HG03135 (cell line): ENCODE measurements at regions not wholly inside any gene's neighbourhood (a gene's known extent, or its start where the extent isn't known, plus 50 kb on each side); places are given as distances from the start of the nearest gene placed in this dataset.

Source experiments
- ATAC-seq: cut with Tn5 transposase; IDR thresholded peaks from one replicate; pipeline ENCODE4 v1.9.1; 2021; ENCODE audit warnings: mild to moderate bottlenecking, moderate library complexity; ENCODE audit not compliant: unreplicated experiment

DNA sequence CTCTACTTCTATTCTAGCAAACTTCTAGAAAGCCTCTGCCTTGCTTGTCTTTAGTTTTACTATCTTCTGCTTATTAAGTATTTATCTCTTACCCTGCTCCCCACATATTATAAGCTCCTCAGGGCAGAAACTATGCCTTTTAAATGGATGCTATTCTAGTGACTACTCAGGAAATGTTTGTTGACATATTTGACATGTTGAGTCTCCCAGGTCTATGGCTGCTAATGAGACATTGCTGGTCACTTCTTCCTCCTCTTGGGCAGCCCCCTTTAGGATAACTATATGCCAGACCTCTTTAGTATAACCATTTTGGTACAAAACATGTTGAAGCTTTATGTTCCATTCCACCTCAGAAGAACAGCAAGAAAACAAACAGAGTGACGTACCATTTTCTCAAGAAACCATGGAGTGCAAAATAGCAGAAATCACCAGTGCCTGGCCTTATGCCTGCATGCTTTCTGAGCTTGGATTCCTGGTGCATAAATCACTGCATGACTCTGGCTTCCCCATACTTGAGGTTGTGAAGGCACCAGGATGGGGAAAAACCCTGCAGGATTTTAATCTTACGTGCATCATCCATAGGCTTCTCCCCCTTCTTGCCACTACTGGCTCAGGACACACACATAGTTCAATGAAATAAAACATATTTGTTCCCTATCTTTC lies 202.6 kb downstream of the TMX1 start:
- no peak for ATAC-seq

- no peak for ATAC-seq
Observed at GRCh38 chr14:51443195-51444018, 203.4 kb downstream of the TMX1 start.

DNA sequence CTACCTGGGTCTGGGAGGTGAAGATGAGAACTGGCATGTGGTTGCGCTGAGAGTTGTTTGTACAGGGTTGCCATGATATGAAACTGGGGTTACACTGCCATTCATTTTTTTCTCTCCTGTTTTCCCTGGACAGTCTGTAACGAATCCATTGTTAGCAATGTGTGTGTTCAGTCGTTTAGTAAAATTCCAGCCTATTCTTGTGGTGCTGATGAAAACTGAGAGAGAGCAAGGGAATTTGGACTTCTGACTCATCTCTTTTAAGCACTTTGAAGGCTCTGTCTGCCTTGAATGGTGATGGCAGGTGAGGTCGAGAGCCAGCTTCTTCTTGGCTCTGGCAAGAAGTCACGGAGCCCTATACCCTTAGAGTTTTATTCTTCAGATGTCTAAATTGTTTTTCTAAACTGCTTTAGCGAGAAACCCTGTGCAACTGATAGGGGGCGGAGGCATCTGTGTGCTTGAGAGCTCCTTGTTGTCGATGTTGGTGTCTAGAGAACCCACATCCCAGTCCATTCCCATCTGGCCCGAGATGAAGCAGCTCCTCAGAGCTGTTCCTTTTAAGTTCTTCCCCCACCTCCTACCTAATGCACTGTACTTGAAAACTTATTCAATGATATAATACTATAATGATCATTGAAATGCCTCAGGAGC lies 204.4 kb downstream of the TMX1 start:
- ATAC-seq, result no peak

DNA sequence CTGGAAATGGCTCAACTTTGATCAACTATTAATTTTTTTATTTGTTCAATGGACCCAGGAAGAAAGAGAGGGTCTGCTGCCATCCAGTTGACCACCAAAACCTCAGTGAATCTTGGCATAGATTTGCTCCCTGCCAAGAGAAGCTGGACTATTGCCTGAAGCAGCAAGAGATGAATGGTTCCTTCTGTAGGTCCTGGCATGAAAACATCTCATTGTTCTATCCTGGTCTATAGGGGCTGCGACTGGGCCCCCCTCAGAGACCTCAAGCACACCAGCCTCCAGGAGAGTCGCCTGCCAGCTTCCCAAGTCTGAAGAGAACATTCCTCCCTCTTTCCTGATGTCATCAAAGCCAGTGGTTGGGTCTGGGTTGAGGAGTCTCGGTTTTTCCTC lies 204.9 kb downstream of the TMX1 start:
- no peak for ATAC-seq

DNA sequence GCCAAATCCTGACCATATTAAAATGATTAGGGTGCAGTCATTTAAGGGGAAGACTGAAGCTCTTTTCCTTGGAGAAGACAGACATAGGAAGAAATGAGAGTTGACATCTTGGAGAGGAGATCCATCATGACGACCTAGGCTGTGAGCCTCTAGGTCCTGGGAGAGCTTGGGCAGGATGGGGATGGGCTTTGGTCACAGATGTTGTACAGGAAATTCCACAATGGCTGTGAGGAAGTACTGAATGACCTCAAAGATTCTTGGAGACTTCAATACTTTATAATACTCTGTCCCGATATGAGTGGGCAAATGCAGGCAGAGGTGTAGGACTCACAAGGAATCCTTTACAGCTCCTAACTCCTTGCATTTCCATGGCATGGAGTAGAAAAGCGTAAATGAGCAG lies 204.9 kb upstream of the FRMD6 start:
- ATAC-seq, result no peak

DNA sequence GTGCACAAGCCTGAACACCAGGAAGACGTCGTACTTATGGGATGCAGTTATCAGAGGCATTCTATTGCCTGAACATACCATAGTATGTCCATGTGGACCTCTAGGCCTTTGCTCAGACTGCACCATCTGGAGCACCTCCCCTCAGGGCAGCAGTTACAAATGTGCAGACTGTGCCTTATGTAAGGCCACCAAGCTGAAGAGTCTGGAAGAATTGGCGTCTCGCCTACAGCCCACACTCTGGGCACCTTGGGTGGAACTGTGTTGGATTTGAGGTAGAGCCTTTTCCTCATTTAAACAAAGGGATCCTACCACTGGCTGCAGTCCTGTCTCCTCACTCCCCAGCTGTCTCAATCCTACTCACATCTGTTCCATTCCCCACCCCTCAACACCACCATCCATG lies 204.3 kb upstream of the FRMD6 start:
- ATAC-seq, result no peak

DNA sequence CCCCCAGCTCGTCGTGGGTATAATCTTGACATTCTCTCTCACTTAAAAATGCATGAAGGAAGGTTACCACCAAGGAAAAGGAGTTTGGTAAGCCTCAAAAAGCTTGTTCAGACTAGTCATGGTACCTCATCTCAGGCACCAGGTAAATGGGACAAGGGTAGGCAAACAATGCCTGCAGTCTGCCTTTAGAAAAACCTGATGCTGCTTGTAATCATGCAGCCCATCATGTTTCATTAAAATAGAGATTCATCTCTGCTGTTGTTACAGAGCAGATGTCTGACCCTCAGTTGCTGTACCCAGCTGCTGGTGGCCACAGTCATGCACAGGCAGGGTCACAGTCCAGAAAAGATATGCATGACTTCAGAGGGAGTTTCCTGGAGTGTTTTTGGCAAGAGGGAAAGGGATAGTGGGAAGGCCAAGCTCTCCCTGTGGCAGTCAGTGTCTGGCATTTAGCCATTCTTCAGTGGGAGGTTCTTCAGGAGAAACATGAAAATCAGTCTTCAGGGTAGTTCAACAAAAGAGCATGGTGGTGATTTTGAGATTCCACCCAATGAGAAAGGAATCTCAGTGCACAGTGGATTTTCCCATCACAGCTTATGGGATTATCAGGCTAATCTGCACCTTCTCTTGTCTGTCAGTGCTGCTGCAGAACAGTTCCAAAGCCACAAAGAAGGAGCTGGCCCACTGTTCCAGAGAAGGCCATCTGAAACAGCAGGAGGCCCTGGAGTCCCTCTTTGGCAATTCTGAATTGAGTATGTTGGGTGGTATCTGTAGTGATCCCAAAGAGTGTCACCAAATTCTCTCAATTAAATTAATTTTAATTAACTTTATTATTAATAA lies 202.7 kb upstream of the FRMD6 start:
- ATAC-seq, result no peak

GRCh38 chr14:51449681-51450080 lies 202.0 kb upstream of the FRMD6 start:
- no peak for ATAC-seq

DNA sequence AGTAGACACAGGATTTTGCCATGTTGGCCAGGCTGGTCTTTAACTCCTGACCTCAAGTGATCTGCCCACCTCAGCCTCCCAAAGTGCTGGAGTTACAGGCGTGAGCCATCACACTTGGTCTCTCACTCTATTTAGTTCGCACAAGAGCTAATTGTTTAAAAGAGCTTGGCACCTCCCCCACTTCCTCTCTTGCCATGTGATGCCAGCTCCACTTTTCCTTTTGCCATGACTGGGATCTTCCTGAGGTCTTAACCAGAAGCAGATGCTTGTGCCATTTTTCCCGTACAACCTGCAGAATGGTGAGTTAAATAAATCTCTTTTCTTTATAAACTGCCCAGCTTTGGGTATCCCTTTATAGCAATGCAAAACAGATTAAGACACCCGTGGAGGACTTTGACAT lies 200.1 kb upstream of the FRMD6 start:
- ATAC-seq, result no peak

- no peak for ATAC-seq
Observed at GRCh38 chr14:51453869-51454268, 197.8 kb upstream of the FRMD6 start.

- no peak for ATAC-seq
Observed at GRCh38 chr14:51454351-51454750, 197.4 kb upstream of the FRMD6 start.

DNA sequence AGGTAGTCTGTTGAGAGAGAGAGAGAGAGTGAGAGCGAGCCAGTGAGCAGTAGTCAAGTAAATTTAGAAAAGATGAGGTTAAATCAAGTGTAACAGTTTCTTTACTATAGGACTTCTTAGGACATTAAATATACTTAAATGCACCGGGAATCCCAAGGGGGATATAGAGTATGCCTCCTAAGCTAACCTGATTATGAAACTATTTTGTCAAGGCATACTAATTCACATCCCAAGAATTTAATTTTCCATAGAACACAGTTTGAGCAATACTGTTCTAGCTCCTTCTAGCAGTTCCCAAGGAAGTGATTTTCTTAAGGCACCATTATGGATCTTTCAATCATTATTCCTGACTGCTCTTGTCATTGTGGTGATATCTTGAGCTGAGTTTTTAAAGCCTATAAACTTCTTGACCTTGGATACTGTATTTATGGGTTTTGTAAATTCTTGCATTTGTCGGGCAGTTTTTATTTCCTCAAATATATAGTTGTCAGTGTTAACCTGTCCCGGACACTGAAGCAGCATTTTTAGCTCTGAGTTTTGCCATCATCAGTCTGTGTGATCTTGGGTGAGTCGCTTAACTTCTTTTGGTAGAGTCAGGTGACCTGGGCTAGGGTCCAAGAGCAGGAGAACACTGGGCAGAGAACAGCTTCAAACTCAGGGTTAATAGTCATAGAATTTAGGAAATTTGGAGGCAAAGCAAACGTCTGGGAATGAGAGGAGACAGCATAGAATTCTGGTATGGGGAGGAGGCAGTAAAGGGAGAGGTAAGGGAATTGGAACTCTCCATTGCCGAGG lies 196.5 kb upstream of the FRMD6 start:
- ATAC-seq, result no peak

GRCh38 chr14:51457843-51458562 lies 193.7 kb upstream of the FRMD6 start:
- no peak for ATAC-seq

DNA sequence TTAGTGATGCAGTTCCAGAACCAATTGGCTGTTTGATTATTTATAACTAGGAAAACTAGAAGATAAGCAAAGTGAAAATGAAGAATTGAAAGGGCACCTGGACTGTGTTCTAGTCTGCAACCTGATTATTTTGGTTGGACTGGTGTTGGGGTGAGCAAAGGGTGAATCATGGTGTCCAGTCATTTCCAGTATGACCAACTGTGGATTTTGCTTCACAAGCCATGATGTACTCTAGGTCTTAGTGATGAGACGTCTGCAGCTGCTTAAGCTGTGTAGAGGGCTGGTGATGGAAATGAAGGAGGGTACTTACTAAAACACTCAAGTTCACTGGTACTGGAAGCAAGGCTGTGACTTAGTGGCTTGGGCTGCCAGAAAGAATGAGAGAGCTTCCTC lies 193.2 kb upstream of the FRMD6 start:
- ATAC-seq, result no peak

GRCh38 chr14:51460011-51460410 lies 191.7 kb upstream of the FRMD6 start:
- ATAC-seq, result no peak

GRCh38 chr14:51462182-51462581 lies 189.5 kb upstream of the FRMD6 start:
- no peak for ATAC-seq

- no peak for ATAC-seq
Observed at GRCh38 chr14:51462706-51463105, 189.0 kb upstream of the FRMD6 start.

GRCh38 chr14:51463461-51463860 lies 188.2 kb upstream of the FRMD6 start:
- no peak for ATAC-seq

GRCh38 chr14:51464411-51464810 lies 187.3 kb upstream of the FRMD6 start:
- no peak for ATAC-seq

DNA sequence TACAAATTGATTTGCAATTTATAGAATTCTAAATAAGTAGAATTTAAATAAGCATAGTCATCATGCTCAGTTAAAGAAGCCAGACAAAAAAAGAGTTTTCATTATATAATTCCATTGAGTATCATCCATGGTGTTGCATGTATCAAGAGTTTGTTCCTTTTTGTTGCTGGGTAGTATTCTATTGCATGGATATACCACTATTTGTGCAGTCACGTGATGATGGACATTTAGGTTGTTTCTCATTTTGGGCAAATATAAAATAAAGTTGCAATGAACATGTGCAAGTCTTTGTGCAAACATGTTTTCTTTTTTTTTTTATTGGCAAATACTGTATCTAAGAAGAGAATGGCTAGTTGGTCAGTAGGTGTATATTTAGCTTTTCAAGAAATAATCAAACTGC lies 186.2 kb upstream of the FRMD6 start:
- no peak for ATAC-seq
